ENCODE measurements at regions not wholly inside any gene's neighbourhood (a gene's known extent, or its start where the extent isn't known, plus 50 kb on each side); places are given as distances from the start of the nearest gene placed in this dataset.

DNA sequence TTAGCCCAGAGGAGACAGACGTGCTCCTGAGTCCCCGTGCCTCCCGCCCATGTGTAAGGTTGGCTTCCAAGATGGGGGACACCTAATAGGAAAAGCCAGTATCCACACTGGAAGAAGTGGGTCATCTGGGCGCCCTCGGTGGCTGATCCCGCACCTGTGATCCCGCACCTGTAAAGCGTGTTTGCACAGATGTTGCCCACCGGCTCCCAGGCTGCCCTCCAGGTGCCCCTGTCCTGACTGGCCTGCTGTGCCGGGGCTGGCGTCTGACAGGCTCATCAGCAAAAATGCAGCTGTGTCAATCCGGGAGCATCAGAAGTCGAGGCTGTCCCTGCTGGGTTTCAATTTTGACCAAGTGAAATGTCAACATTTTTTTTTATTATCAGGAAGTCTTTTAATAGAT, 88.5 kb downstream of the IRX1 start:
- no TSS peak for BruUV-seq (replicated peaks)
- no peak overlapping the region for H2AFZ ChIP-seq (ENCODE audit: low read length)
- ChIA-PET POLR2A (no interaction called here), CTCF (ENCODE audit: unreplicated experiment) (no interaction called here)
- H3K4me2 ChIP-seq (ENCODE audit: low read length) = no peak overlapping the region
- no peaks in the 10 kb centered on the region for H3K9me3 ChIP-seq (ENCODE audit: low read length)
- no peak overlapping the region for H3K4me3 ChIP-seq (ENCODE audit: low read depth, low read length, poor library complexity, severe bottlenecking)
- H3K9me2 ChIP-seq (ENCODE audit: insufficient read depth, low read length) = no peaks in the 10 kb centered on the region
- DNase-seq (ENCODE audit: low spot score) = no peak
- H3K36me3 ChIP-seq (ENCODE audit: insufficient read depth, low read length) = no peaks in the 10 kb centered on the region
- H3K27ac ChIP-seq (ENCODE audit: low read depth, low read length, poor library complexity, severe bottlenecking) = no peak overlapping the region
- no peaks in the 10 kb centered on the region for H3K4me1 ChIP-seq (ENCODE audit: insufficient read depth, low read length, poor library complexity, severe bottlenecking)
- intact Hi-C loops (cut with micrococcal nuclease; ENCODE audit: unreplicated experiment) = no loop called here
- TF ChIP-seq, protein P1, sequence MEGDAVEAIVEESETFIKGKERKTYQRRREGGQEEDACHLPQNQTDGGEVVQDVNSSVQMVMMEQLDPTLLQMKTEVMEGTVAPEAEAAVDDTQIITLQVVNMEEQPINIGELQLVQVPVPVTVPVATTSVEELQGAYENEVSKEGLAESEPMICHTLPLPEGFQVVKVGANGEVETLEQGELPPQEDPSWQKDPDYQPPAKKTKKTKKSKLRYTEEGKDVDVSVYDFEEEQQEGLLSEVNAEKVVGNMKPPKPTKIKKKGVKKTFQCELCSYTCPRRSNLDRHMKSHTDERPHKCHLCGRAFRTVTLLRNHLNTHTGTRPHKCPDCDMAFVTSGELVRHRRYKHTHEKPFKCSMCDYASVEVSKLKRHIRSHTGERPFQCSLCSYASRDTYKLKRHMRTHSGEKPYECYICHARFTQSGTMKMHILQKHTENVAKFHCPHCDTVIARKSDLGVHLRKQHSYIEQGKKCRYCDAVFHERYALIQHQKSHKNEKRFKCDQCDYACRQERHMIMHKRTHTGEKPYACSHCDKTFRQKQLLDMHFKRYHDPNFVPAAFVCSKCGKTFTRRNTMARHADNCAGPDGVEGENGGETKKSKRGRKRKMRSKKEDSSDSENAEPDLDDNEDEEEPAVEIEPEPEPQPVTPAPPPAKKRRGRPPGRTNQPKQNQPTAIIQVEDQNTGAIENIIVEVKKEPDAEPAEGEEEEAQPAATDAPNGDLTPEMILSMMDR (conservative IDR thresholded peaks at IDR 0.05; ENCODE audit: low read length) = no peak
- no peak for TF ChIP-seq EZH2phosphoT487 (IDR thresholded peaks at IDR 0.05; ENCODE audit: borderline replicate concordance, low read depth, low read length)
- no peaks in the 10 kb centered on the region for H3K79me2 ChIP-seq (ENCODE audit: insufficient read depth, low read depth, low read length)
- H4K20me1 ChIP-seq (ENCODE audit: insufficient read depth, low read length) = no peaks in the 10 kb centered on the region

DNA sequence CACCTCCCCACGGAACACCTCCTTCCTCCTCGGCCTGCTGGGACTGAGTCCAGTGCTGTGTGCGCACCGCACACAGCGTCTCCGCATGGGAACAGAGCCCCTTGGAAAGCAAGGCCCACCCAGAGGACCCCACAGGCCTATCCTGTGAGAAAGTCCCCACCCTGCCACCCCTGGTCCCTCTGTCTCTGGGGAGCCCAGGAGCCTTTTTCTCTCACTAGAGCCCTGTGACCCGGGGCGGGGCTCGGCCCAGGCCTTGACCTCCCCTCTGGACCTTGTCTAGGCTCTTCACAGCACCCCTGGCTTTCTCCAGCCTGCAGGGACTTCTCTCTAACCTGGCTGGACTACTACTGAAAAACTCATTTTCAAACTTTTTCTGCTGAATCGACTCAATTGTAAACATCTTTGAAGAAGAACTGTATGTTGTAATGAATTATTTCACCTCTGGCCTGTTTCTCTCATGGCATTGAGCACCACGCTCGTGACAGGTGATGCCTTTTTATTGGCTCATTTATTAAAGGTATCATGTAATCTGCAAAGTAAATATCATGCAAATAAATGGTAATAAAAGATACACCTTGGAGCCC, 89.2 kb downstream of the IRX1 start:
- no peak overlapping the region for H2AFZ ChIP-seq (ENCODE audit: low read length)
- CTCF ChIA-PET (ENCODE audit: unreplicated experiment) = no interaction called here
- no peak overlapping the region for H3K27ac ChIP-seq (ENCODE audit: low read depth, low read length, poor library complexity, severe bottlenecking)
- H3K36me3 ChIP-seq (ENCODE audit: insufficient read depth, low read length) = no peaks in the 10 kb centered on the region
- no peaks in the 10 kb centered on the region for H3K9me3 ChIP-seq (ENCODE audit: low read length)
- no peak overlapping the region for H3K4me2 ChIP-seq (ENCODE audit: low read length)
- intact Hi-C loops (cut with micrococcal nuclease; ENCODE audit: unreplicated experiment) = no loop called here
- H3K9me2 ChIP-seq (ENCODE audit: insufficient read depth, low read length) = no peaks in the 10 kb centered on the region
- H3K4me1 ChIP-seq (ENCODE audit: insufficient read depth, low read length, poor library complexity, severe bottlenecking) = no peaks in the 10 kb centered on the region
- POLR2A ChIA-PET = no interaction called here
- BruUV-seq (replicated peaks) = no TSS peak
- DNase-seq (ENCODE audit: low spot score) = no peak
- no peaks in the 10 kb centered on the region for H4K20me1 ChIP-seq (ENCODE audit: insufficient read depth, low read length)
- no peaks in the 10 kb centered on the region for H3K79me2 ChIP-seq (ENCODE audit: insufficient read depth, low read depth, low read length)
- TF ChIP-seq, protein P1 (conservative IDR thresholded peaks at IDR 0.05; ENCODE audit: low read length) = no peak
- TF ChIP-seq EZH2phosphoT487 (IDR thresholded peaks at IDR 0.05; ENCODE audit: borderline replicate concordance, low read depth, low read length) = no peak
- no peak overlapping the region for H3K4me3 ChIP-seq (ENCODE audit: low read depth, low read length, poor library complexity, severe bottlenecking)

DNA sequence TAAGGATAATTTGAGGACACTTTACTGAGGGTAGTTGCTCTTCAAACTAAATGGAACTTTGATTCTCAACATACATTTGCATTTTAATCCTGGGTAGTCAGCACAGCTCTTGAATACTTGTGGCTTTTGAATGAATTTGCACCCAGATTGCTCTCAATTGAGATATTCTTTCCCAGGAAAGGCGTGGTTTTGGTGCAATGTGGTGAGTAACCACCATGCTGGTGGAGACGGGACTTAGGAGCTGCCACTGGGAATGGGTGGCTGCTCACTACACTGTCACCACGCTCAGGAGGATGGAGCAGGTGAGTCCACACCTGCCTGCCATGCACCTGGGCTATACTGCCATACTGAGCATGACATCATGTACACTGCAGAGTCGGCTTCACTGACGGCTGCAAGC, 99.2 kb downstream of the IRX1 start:
- H4K20me1 ChIP-seq (ENCODE audit: insufficient read depth, low read length) = no peaks in the 10 kb centered on the region
- intact Hi-C loops (cut with micrococcal nuclease; ENCODE audit: unreplicated experiment) = no loop called here

More for the DNA sequence above, 99.2 kb downstream of the IRX1 start:
- POLR2A ChIA-PET = no interaction called here
- no peaks in the 10 kb centered on the region for H3K36me3 ChIP-seq (ENCODE audit: insufficient read depth, low read length)
- TF ChIP-seq, protein P1 (conservative IDR thresholded peaks at IDR 0.05; ENCODE audit: low read length) = no peak
- TF ChIP-seq EZH2phosphoT487 (IDR thresholded peaks at IDR 0.05; ENCODE audit: borderline replicate concordance, low read depth, low read length) = no peak
- no peak overlapping the region for H3K4me3 ChIP-seq (ENCODE audit: low read depth, low read length, poor library complexity, severe bottlenecking)
- no peaks in the 10 kb centered on the region for H3K9me3 ChIP-seq (ENCODE audit: low read length)
- H2AFZ ChIP-seq (ENCODE audit: low read length) = no peak overlapping the region
- no peaks in the 10 kb centered on the region for H3K9me2 ChIP-seq (ENCODE audit: insufficient read depth, low read length)
- no peak overlapping the region for H3K4me2 ChIP-seq (ENCODE audit: low read length)
- no peaks in the 10 kb centered on the region for H3K4me1 ChIP-seq (ENCODE audit: insufficient read depth, low read length, poor library complexity, severe bottlenecking)
- BruUV-seq (replicated peaks) = no TSS peak
- DNase-seq (ENCODE audit: low spot score) = no peak
- H3K79me2 ChIP-seq (ENCODE audit: insufficient read depth, low read depth, low read length) = no peaks in the 10 kb centered on the region
- CTCF ChIA-PET (ENCODE audit: unreplicated experiment) = no interaction called here
- no peak overlapping the region for H3K27ac ChIP-seq (ENCODE audit: low read depth, low read length, poor library complexity, severe bottlenecking)

All from OCI-LY7 (cell line).